PC-3 (cell line): ENCODE measurements at regions not wholly inside any gene's neighbourhood (a gene's known extent, or its start where the extent isn't known, plus 50 kb on each side); places are given as distances from the start of the nearest gene placed in this dataset.

Experiments
- EZH2 ChIP-seq: fragments of 300-600 bp; sonication (generic); IDR thresholded peaks from one replicate; pipeline ENCODE4 v1.6.1; 2017; ENCODE audit warnings: antibody characterized with exemption, mild to moderate bottlenecking, low read length; ENCODE audit not compliant: unreplicated experiment
- EZH2phosphoT487 ChIP-seq: fragments of 300-600 bp; sonication (generic); IDR thresholded peaks from 2 replicates; pipeline ENCODE4 v1.6.1; 2018; ENCODE audit warnings: mild to moderate bottlenecking, antibody characterized with exemption, low read length, borderline replicate concordance
- TF ChIP-seq, protein P1 (sequence below): fragments of 300-600 bp; sonication (generic); conservative IDR thresholded peaks from 2 replicates; pipeline ENCODE4 v1.5.1; 2017; ENCODE audit warnings: antibody characterized with exemption, low read depth, mild to moderate bottlenecking, low read length

DNA sequence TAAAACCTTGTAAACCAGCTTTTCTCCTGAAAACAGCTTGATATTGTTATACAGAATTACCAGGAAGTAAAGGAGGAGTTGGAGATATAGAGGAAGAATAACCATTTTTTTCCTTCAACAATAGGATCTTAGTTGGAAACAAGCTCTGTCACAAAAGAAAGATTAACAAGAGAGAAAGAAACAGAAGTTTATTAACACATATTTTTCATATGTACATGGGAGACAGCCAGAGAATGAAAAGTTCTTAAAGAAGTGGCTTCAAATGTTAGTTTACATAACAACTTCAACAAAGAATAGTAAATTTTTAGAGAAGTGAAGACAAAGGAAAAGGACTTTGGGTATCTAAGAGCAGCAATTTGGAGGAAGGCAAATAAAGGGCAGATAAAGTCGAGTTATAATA is 94.9 kb upstream of the ANKRD50 start:
- TF ChIP-seq, protein P1, sequence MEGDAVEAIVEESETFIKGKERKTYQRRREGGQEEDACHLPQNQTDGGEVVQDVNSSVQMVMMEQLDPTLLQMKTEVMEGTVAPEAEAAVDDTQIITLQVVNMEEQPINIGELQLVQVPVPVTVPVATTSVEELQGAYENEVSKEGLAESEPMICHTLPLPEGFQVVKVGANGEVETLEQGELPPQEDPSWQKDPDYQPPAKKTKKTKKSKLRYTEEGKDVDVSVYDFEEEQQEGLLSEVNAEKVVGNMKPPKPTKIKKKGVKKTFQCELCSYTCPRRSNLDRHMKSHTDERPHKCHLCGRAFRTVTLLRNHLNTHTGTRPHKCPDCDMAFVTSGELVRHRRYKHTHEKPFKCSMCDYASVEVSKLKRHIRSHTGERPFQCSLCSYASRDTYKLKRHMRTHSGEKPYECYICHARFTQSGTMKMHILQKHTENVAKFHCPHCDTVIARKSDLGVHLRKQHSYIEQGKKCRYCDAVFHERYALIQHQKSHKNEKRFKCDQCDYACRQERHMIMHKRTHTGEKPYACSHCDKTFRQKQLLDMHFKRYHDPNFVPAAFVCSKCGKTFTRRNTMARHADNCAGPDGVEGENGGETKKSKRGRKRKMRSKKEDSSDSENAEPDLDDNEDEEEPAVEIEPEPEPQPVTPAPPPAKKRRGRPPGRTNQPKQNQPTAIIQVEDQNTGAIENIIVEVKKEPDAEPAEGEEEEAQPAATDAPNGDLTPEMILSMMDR = no peak
- TF ChIP-seq EZH2 = no peak
- TF ChIP-seq EZH2phosphoT487 = no peak
